ENCODE measurements at regions not wholly inside any gene's neighbourhood (a gene's known extent, or its start where the extent isn't known, plus 50 kb on each side); places are given as distances from the start of the nearest gene placed in this dataset.

DNA sequence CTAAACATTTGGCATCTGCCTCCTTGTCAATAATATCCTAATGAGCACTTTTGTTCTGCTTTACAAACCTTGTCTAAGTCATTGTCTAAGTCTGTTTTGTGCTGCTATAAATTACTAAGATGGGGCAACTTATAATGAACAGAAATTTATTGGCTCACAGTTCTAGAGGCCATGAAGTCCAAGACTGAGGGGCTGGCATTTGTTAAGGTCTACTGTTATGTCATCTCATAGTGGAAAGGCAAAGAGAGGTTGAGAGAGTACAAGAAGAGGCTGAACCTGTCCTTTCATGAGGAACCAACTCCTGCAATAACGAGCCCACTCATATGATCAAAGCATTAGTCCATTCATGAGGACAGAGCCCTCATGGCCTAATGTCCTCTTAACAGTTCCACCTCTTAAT is 72.7 kb upstream of the KLF12 start:
- no peak for TF ChIP-seq CTCF (IDR thresholded peaks at IDR 0.05; ENCODE audit: low read depth, low read length, poor library complexity, severe bottlenecking)
- no peak for TF ChIP-seq EZH2phosphoT487 (IDR thresholded peaks at IDR 0.05; ENCODE audit: borderline replicate concordance, low read length)
